Brain pericyte (primary cell): ENCODE measurements at regions not wholly inside any gene's neighbourhood (a gene's known extent, or its start where the extent isn't known, plus 50 kb on each side); places are given as distances from the start of the nearest gene placed in this dataset.
A peak's percentile ranks its signal among the peaks of the same experiment; 100 is the strongest.

Source experiments
- DNase-seq: peaks from one replicate; pipeline ENCODE4 v3.0.0-alpha.2; 2012; ENCODE audit warnings: low read depth, low spot score

DNA sequence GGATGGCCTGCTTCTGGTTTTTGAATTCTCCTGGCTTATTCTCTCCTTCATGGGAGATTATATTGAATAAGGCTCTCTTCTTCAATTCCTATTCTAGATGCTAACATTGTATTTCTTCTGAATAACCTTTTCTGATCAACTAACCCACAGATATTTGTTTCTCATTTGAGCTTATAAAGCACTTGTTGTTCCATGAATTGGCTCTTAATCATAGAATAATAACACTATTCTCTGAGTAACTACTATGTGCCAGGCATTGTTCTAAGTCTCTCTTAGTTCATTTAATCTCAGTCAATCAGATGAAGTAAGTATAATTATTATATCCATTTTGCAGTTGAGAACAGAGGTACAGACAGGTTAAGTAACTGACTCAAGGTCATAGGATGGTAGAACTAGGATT is 136.3 kb upstream of the MLIP start:
- no peak for DNase-seq

- DNase-seq: no peak
Observed at GRCh38 chr6:53975941-53976615, 135.2 kb upstream of the MLIP start.

- DNase-seq: no peak
Observed at GRCh38 chr6:53977551-53977950, 133.7 kb upstream of the MLIP start.

DNA sequence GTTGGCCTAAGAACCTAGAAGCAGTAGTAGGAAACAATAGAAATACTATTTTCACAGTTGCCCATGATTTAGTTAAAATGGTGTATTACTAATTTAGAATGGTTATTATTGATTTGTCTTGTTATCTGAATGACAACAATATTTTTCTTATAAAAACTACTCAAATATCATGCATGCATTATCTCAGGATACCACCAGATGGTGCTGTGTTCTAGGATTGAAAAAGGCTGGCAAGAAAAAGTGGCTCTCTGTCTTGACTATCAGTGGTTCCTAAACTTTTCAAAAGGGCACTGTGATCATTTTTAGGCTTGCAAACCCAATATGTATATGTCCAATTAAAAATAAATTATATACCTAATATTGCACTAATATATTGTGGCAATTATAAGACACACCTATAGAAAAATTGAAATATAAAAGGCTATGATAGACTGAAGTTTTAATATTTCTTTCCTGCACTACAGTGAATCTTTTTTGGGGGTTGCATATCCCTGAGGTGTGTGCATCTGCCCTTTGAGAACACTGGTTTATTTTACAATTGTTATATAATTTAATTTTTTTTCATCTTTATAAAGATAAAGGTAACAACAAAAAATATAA is 131.7 kb upstream of the MLIP start:
- no peak for DNase-seq

DNA sequence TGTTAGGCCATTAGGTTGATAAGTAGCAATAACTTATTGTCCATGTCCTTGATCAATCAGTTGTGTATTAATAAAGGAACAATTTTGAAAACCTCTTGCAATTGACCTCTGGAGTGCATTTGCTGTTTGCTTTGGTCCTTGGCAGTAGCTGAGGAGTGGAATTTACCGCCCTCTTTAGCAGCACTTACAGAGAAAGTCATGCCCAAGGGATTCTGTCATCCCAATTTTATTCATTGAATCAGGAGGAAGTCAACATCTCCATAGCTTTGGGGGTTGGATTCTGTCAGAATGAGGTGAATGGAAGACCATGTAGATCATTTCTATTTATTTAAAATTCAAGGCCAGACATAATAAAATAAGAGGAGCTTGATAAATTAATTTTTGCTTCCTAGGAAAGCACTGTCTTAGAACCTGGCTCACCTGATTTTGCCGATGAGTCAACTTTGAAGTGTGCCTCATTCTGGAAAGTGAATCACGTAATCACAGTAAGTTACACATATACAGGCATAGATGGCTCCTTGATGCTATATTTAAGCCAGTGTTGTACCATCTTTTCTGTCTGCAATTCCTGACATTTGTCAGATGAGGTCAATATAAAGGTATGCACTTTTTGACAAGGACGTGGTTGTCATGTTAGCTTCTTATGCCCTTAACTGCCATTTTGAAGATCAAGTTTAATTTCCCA is 128.7 kb upstream of the MLIP start:
- DNase-seq: no peak

DNA sequence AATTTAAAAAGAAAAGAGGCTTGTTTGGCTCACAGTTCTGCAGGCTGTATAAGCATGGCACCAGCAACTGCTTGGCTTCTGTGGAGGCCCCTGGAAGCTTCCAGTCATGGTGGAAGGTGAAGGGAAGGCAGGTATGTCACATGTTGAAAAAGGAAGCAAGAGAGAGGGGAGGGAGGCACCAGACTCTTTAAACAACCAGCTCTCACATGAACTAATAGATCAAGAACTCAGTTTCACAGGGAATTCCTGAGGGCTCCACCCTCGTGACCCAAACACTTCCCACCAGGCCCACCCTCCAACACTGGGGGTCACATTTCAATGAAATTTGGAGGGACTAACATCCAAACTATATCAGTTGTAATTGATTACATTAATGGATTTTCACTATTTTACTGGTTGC is 127.9 kb upstream of the MLIP start:
- no peak for DNase-seq

- peak; percentile 18 for DNase-seq
Observed at GRCh38 chr6:53984163-53984562, 127.1 kb upstream of the MLIP start.

DNA sequence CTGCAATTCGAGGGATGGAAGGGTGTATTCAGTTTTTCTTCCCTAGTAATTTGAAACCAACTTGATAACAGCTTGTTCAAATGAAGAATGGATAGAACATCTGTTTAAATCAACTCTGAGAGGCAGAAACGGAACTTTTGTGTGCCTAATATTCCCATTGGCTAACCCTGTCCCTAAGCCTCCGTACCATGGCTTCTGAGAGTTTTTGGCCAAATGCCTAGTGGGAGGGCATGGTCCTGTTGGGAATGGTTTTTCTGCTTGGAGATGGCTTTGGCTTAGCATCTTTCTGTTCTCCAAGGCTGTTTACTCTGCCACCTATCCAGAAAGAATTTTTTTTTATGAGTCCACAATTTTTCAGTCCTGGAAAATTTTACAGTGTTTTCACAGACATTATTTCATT is 126.7 kb upstream of the MLIP start:
- DNase-seq: no peak

GRCh38 chr6:53985366-53985765 is 125.9 kb upstream of the MLIP start:
- DNase-seq: no peak

- DNase-seq: no peak
Observed at GRCh38 chr6:53986165-53986720, 125.0 kb upstream of the MLIP start.

- DNase-seq: no peak
Observed at GRCh38 chr6:53986721-53987521, 124.3 kb upstream of the MLIP start.

DNA sequence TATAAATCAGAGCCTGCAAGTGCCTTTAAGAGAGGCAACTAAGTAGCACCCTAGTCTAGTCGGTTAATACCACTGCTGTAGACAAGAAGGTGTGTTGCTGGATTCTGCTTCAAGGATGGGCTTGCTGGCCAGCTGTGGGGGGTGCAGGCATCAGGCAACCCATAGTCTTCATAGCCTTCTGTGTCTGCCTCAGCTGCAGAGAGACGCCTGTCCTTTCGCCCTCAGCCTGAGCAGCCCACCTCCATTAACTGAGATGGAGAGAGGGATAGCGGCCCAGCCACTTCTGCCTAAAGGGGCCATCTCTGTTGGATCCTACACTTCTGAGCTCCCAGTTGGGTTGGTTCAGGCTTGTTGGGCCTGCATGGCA is 123.7 kb upstream of the MLIP start:
- no peak for DNase-seq

DNA sequence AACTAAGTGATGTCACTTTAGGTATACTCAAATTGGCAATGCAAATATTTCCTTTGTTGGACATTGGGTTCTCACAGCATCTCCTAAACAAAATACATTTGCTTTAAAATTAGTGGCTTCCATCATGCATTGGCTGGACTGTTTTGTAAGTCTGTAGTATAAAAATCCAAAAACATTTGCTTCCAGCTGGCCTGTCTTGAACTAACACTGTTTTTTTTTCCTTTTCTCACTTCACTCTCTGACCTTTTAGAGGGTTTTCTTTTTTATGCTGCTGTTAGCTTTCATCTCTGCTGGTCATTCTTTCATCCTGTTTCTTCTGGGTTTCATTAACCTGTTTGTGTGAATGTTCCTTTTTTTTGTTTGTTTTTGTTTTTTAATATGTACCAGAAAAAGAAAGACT is 121.7 kb upstream of the MLIP start:
- DNase-seq: no peak

GRCh38 chr6:53992522-53992921 is 118.7 kb upstream of the MLIP start:
- DNase-seq: no peak

- DNase-seq: no peak
Observed at GRCh38 chr6:53994201-53994600, 117.0 kb upstream of the MLIP start.

DNA sequence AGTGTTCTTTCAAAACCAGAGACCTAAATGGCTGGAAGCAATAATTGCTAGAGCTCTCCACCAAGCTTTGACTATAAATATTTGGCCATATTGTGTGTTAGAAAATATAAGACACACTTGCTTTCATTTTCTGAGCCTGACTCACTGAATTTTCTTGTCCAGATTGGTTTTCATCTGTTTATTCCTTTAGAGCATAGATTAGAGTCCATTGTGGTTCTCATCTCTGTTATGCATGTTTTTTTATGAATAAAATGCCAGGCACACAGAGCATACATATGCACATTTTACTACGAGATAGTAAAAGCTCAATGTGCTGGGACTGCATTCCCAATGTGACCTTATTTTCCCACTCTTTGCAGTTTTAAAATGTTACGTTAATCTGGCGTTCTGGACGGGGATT is 115.3 kb upstream of the MLIP start:
- no peak for DNase-seq

- no peak for DNase-seq
Observed at GRCh38 chr6:53998303-53998702, 112.9 kb upstream of the MLIP start.

DNA sequence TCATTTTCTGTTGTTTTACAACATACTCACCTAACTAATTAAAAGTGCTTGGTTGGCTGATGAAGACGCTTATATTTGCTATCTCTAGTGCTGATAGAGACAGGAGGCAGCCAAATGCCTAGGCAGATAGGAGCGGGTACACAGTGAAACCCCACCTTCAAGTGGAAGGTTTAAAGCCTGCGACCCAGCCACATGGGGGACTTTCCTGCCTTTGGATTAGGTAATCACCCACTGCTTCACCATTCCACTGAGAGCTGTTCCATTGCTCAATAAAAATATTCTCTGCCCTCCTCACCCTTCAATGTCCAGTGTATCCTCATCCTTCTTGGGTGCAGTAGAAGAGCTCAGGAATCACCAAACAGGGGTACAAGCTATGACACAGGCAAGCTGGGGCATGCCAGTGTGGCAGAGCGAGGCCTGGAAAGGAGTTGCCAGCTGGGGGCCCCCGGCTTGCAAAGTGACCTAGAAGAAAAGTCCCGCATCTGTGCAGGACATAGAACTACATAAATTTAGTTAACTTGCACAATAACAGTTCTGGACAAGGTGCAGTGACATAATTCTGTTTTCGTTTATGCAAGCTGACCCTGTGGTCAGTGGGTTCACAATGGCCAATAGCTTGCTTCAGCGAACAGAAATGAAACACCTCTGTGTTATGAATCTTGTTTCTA is 112.0 kb upstream of the MLIP start:
- no peak for DNase-seq

DNA sequence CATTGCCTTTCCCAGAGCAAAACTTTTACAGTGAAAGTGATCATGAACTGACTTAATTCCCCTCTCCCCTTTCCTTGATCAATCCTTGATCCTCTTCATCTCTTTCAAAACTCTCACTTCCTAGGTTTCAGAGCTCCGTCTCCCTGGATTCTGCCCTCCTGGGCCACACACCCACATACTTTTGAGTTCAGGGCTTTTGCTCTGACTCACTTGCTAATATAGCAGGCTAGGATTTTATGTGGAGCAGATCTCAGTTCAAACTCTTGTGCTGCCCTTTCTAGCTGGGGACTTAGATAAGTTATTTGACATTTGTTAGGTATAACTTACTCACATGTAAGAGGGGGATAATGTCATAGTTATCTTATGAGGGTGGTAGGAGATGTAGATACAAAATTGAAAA is 109.1 kb upstream of the MLIP start:
- DNase-seq: no peak

DNA sequence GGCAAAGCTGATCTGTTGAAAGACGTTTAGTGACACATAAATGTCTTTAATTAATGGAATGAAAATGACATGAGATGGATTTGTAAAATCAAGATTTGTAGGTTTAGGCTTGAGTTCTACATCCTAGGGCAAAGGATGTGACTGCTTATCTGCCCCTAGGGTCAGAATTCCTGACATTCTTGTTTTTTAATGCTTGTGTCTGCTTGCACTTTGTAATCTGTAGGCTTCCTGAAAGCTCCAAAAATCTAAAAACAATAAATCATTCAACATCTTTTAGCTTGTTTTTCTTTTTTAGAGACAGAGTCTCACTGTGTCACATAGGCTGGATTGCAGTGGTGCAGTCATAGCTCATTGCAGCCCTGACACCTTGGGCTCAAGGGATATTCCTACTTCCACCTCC is 107.9 kb upstream of the MLIP start:
- DNase-seq: no peak

GRCh38 chr6:54008589-54008988 is 102.7 kb upstream of the MLIP start:
- no peak for DNase-seq
